ENCODE measurements at regions not wholly inside any gene's neighbourhood (a gene's known extent, or its start where the extent isn't known, plus 50 kb on each side); places are given as distances from the start of the nearest gene placed in this dataset.

- H3K4me3 ChIP-seq (replicated peaks in 1 of 3; ENCODE audit: insufficient read depth in 1 of 3, low read depth in 1 of 3, low read length in 3 of 3) = no peak overlapping the region
- H3K4me2 ChIP-seq (ENCODE audit: insufficient read depth, low read length) = no peak overlapping the region
- no peaks in the 10 kb centered on the region for H3K9me3 ChIP-seq (replicated peaks; ENCODE audit: control insufficient read depth, insufficient read depth, low read length)
- no peak for DNase-seq (ENCODE audit: low read depth, low spot score)
- H3K79me2 ChIP-seq (ENCODE audit: control insufficient read depth, insufficient read depth, low read length) = no peaks in the 10 kb centered on the region
- intact Hi-C loops (cut with micrococcal nuclease) (no loop called here), dilution Hi-C loops (cut with MboI; ENCODE audit: extremely low pct_ligation_motif_present, low sequenced_read_pairs) (no loop called here)
- H3K4me1 ChIP-seq (ENCODE audit: control insufficient read depth, extremely low read depth, insufficient read depth, low read length) = no peaks in the 10 kb centered on the region
- no peak overlapping the region for H3K27ac ChIP-seq (ENCODE audit: insufficient read depth, low read depth, low read length)
- no peak for FAIRE-seq
- H3K9ac ChIP-seq (replicated peaks; ENCODE audit: extremely low read depth, insufficient read depth, low read length) = no peak overlapping the region
- no peak overlapping the region for H2AFZ ChIP-seq (ENCODE audit: low read depth, low read length)
- CTCF ChIA-PET = interaction anchor here (1.5 kb wide), 1 partner anchor 17 kb away, joined by 3 read pairs; no protein-coding TSS in a partner anchor
- H3K27me3 ChIP-seq (ENCODE audit: control insufficient read depth in 2 of 2, insufficient read depth in 2 of 2, low read length in 2 of 2) = no peaks in the 10 kb centered on the region
- no peaks in the 10 kb centered on the region for H3K9me1 ChIP-seq (replicated peaks; ENCODE audit: control insufficient read depth, extremely low read depth, insufficient read depth, low read length)
- TF ChIP-seq EZH2 (IDR thresholded peaks at IDR 0.05; ENCODE audit: borderline replicate concordance, low read depth, low read length, severe bottlenecking) (no peak), POLR2A (IDR thresholded peaks at IDR 0.05; ENCODE audit: low read depth, low read length) (no peak)
- POLR2A ChIA-PET = no interaction called here
- no TSS peak for BruUV-seq (replicated peaks)
- H3K36me3 ChIP-seq (ENCODE audit: control insufficient read depth in 2 of 2, extremely low read depth in 1 of 2, insufficient read depth in 2 of 2, low read length in 2 of 2) = no peaks in the 10 kb centered on the region
- H4K20me1 ChIP-seq (replicated peaks; ENCODE audit: control insufficient read depth, extremely low read depth, insufficient read depth, low read length) = no peaks in the 10 kb centered on the region
Measured at GRCh38 chr16:77558786-77559185, 124.0 kb upstream of the ADAMTS18 start.

DNA sequence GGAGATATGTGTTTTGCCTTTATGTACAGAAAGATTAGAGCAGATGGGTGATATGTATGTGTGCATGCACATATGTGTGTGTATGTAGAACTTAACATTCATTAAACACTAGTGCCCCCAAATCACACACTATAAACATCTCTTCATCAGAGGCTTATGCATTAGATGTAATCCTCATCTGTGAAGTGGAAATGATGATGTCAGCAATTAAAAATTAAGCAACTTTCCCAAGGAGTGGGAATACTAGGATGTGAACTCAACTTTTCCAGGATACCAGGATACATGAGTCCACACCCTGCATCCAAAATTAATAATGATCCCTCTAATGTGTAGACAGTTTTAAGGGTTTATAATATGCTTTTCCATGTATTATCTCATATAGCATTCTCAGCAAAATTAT, 127.7 kb upstream of the ADAMTS18 start:
- dilution Hi-C loops (cut with MboI; ENCODE audit: extremely low pct_ligation_motif_present, low sequenced_read_pairs) (no loop called here), intact Hi-C loops (cut with micrococcal nuclease) (no loop called here)
- FAIRE-seq (no peak), DNase-seq (ENCODE audit: low read depth, low spot score) (no peak)
- ChIA-PET CTCF (no interaction called here), POLR2A (no interaction called here)
- Histone ChIP-seq H3K9ac (replicated peaks; ENCODE audit: extremely low read depth, insufficient read depth, low read length) (no peak overlapping the region), H3K4me3 (replicated peaks in 1 of 3; ENCODE audit: insufficient read depth in 1 of 3, low read depth in 1 of 3, low read length in 3 of 3) (no peak overlapping the region), H3K27ac (ENCODE audit: insufficient read depth, low read depth, low read length) (no peak overlapping the region), H3K9me3 (replicated peaks; ENCODE audit: control insufficient read depth, insufficient read depth, low read length) (no peaks in the 10 kb centered on the region), H3K79me2 (ENCODE audit: control insufficient read depth, insufficient read depth, low read length) (no peaks in the 10 kb centered on the region), H3K27me3 (ENCODE audit: control insufficient read depth in 2 of 2, insufficient read depth in 2 of 2, low read length in 2 of 2) (no peaks in the 10 kb centered on the region), H3K4me2 (ENCODE audit: insufficient read depth, low read length) (no peak overlapping the region), H4K20me1 (replicated peaks; ENCODE audit: control insufficient read depth, extremely low read depth, insufficient read depth, low read length) (no peaks in the 10 kb centered on the region), H2AFZ (ENCODE audit: low read depth, low read length) (no peak overlapping the region), H3K4me1 (ENCODE audit: control insufficient read depth, extremely low read depth, insufficient read depth, low read length) (peaks cover 12% of the 10 kb centered on the region), H3K36me3 (ENCODE audit: control insufficient read depth in 2 of 2, extremely low read depth in 1 of 2, insufficient read depth in 2 of 2, low read length in 2 of 2) (no peaks in the 10 kb centered on the region), H3K9me1 (replicated peaks; ENCODE audit: control insufficient read depth, extremely low read depth, insufficient read depth, low read length) (no peaks in the 10 kb centered on the region)
- no TSS peak for BruUV-seq (replicated peaks)
- TF ChIP-seq MAX (IDR thresholded peaks at IDR 0.05; ENCODE audit: insufficient read depth, insufficient read length) = no peak
- TF ChIP-seq GATA2 (IDR thresholded peaks at IDR 0.05; ENCODE audit: insufficient read depth, insufficient read length, low read depth, low read length) = no peak
- TF ChIP-seq CTCF (IDR thresholded peaks at IDR 0.05; ENCODE audit: extremely low read depth in 1 of 2, insufficient read depth in 1 of 2, low read depth in 1 of 2, low read length in 2 of 2) = no peak
- no peak for TF ChIP-seq POLR2A (IDR thresholded peaks at IDR 0.05; ENCODE audit: low read depth, low read length)
- TF ChIP-seq POLR2AphosphoS5 (IDR thresholded peaks at IDR 0.05; ENCODE audit: insufficient read depth, low read depth, low read length) = no peak
- TF ChIP-seq MYC (IDR thresholded peaks at IDR 0.05; ENCODE audit: low read depth, low read length) = no peak

Measured in endothelial cell of umbilical vein (primary cell).